GM23338 (cell line): ENCODE measurements at regions not wholly inside any gene's neighbourhood (a gene's known extent, or its start where the extent isn't known, plus 50 kb on each side); places are given as distances from the start of the nearest gene placed in this dataset.
"Not testable (repeated sequence)": the region's sequence is repeated elsewhere in the genome, so short reads cannot be mapped to it uniquely, and the experiment has no call there.

ENCODE experiments used
- ATAC-seq: fragments of 200-7000 bp; cut with Tn5 transposase; 3 replicates; pipeline ENCODE4 v1.9.1; 2020
- DNase-seq: peaks from one replicate; pipeline ENCODE4 v3.0.0-alpha.2; 2015; ENCODE audit warnings: low spot score
- H2AFZ ChIP-seq: fragments of 200-600 bp; sonication (generic); 2 replicates; pipeline ENCODE4 v1.8.0; 2016; ENCODE audit warnings: antibody characterized with exemption, mild to moderate bottlenecking, moderate library complexity
- H3F3A ChIP-seq: fragments of 200-600 bp; sonication (generic); replicated peaks from 2 replicates; pipeline ENCODE4 v1.8.0; 2017; ENCODE audit warnings: antibody characterized with exemption, mixed run types, low read depth
- H3K27ac ChIP-seq: fragments of 200-600 bp; sonication (generic); 2 replicates; pipeline ENCODE4 v1.6.1; 2016; ENCODE audit warnings: low read depth
- H3K27me3 ChIP-seq: fragments of 200-600 bp; sonication (generic); 2 replicates; pipeline ENCODE4 v1.8.0; 2016; ENCODE audit warnings: mild to moderate bottlenecking, mixed run types, moderate library complexity; ENCODE audit not compliant: insufficient read depth
- H3K36me3 ChIP-seq: fragments of 200-600 bp; sonication (generic); 2 replicates; pipeline ENCODE4 v1.8.0; 2016; ENCODE audit warnings: mild to moderate bottlenecking; ENCODE audit not compliant: insufficient read depth
- H3K4me1 ChIP-seq: fragments of 200-600 bp; sonication (generic); 2 replicates; pipeline ENCODE4 v1.8.0; 2016; ENCODE audit warnings: mild to moderate bottlenecking, moderate library complexity; ENCODE audit not compliant: insufficient read depth
- H3K4me2 ChIP-seq: fragments of 200-600 bp; sonication (generic); 2 replicates; pipeline ENCODE4 v1.7.1; 2017; ENCODE audit warnings: mixed run types
- H3K4me3 ChIP-seq: fragments of 200-600 bp; sonication (generic); 2 replicates; pipeline ENCODE4 v1.6.1; 2016; ENCODE audit warnings: mixed run types
- H3K79me2 ChIP-seq: fragments of 200-600 bp; sonication (generic); replicated peaks from 2 replicates; pipeline ENCODE4 v1.8.0; 2017; ENCODE audit warnings: mild to moderate bottlenecking; ENCODE audit not compliant: insufficient read depth
- H3K9me2 ChIP-seq: fragments of 200-600 bp; sonication (generic); 2 replicates; pipeline ENCODE4 v1.8.0; 2017; ENCODE audit not compliant: insufficient read depth
- H4K20me1 ChIP-seq: fragments of 200-600 bp; sonication (generic); replicated peaks from 2 replicates; pipeline ENCODE4 v1.8.0; 2017; ENCODE audit warnings: mild to moderate bottlenecking; ENCODE audit not compliant: insufficient read depth
- H3K27ac Mint-ChIP-seq: 2 replicates; pipeline ENCODE4 v1.8.0; 2020; ENCODE audit warnings: inconsistent platforms, mild to moderate bottlenecking, moderate library complexity, mixed read lengths
- H3K27me3 Mint-ChIP-seq: 3 replicates; pipeline ENCODE4 v1.8.0; 2022; ENCODE audit warnings: low read depth, mild to moderate bottlenecking, moderate library complexity, mixed read lengths, inconsistent platforms; ENCODE audit not compliant: insufficient read depth, poor library complexity
- H3K36me3 Mint-ChIP-seq: 3 replicates; pipeline ENCODE4 v1.8.0; 2021; ENCODE audit warnings: low read depth, mild to moderate bottlenecking, inconsistent platforms, moderate library complexity, mixed read lengths
- H3K4me1 Mint-ChIP-seq: 3 replicates; pipeline ENCODE4 v1.8.0; 2020; ENCODE audit warnings: mild to moderate bottlenecking, inconsistent platforms, mixed read lengths
- H3K4me3 Mint-ChIP-seq: 3 replicates; pipeline ENCODE4 v1.8.0; 2021; ENCODE audit warnings: moderate library complexity, mild to moderate bottlenecking, inconsistent platforms, mixed read lengths
- H3K9me3 Mint-ChIP-seq: 3 replicates; pipeline ENCODE4 v1.8.0; 2020; ENCODE audit warnings: moderate library complexity, mild to moderate bottlenecking, inconsistent platforms, mixed read lengths

DNA sequence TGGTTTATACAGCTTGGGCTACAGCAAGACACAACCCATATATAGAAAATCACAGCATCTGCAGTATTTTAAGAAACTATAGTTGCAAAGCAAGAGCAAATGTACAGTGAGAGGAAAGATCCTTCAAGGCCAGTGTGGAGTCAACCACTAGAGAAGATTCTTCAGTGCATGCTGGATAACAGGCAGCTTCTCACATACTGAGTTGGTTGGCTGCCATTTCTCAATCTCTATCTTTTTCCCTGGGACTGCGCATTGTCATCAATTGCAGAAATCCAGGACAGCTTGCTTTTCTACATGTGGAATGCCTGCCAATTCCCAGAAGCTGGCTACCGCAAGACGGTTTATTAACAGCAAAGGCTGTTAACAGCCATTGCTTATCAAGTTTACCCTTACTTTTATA is 646.5 kb downstream of the CDY1 start:
- not testable (repeated sequence) for H3K36me3 ChIP-seq, H3F3A ChIP-seq, H3K4me3 ChIP-seq, H3K4me1 Mint-ChIP-seq, H3K27ac ChIP-seq, H3K4me1 ChIP-seq, ATAC-seq, H3K9me2 ChIP-seq, H3K36me3 Mint-ChIP-seq, H3K79me2 ChIP-seq, H3K4me3 Mint-ChIP-seq, H3K27me3 ChIP-seq, H3K4me2 ChIP-seq, H2AFZ ChIP-seq, H4K20me1 ChIP-seq, H3K9me3 Mint-ChIP-seq, H3K27me3 Mint-ChIP-seq, DNase-seq, H3K27ac Mint-ChIP-seq

DNA sequence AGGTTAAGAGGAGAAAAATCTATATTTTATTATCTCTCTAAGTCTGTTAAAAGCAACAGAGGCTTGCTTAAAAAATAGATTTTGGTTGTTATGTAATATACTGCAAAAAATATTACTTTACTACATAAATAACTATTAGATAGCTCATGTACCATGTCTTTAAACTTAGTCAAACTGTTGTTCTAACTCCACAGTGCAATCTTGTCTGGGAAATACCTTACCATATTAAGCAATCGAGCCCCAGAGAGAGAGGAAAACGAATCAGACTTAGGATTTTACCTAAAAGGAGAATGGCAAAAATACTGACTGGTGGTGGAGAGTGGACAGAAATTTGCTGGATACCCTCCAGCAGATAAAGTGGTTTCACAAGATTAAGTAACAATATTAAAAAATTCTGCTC is 647.0 kb downstream of the CDY1 start:
- H3K4me2 ChIP-seq, H3K4me1 Mint-ChIP-seq, H3K36me3 Mint-ChIP-seq, H3K4me3 Mint-ChIP-seq, DNase-seq, H3K4me1 ChIP-seq, H3F3A ChIP-seq, H3K9me3 Mint-ChIP-seq, H3K36me3 ChIP-seq, H3K27me3 Mint-ChIP-seq, H3K27me3 ChIP-seq, H3K9me2 ChIP-seq, H4K20me1 ChIP-seq, H3K27ac ChIP-seq, H3K4me3 ChIP-seq, H3K79me2 ChIP-seq, ATAC-seq, H3K27ac Mint-ChIP-seq, H2AFZ ChIP-seq: not testable (repeated sequence)

DNA sequence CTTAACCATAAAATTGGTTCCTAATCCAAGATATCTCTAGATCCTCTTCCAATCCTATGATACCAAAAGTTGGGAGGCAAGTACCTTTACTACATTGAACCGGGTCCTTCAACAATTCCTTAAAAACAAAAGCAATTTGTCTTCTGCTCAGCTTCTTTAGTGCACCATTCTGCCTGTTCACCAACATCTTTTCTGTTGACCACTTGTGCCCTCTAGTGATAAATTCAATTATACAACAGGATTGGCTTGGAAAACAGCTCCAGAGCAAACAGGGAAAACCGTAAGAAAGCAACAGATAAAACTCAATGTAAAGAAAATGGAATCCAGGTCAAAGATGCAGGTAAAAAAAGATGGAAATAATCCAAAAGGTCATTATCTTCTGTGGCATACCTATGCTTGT is 651.2 kb downstream of the CDY1 start:
- not testable (repeated sequence) for ATAC-seq, H3K36me3 Mint-ChIP-seq, H2AFZ ChIP-seq, H3K36me3 ChIP-seq, H3K4me1 ChIP-seq, H3K27me3 ChIP-seq, H3K27me3 Mint-ChIP-seq, H3K9me3 Mint-ChIP-seq, H3K4me3 Mint-ChIP-seq, H3K27ac ChIP-seq, H3K4me2 ChIP-seq, H3K27ac Mint-ChIP-seq, H3K4me1 Mint-ChIP-seq, DNase-seq, H4K20me1 ChIP-seq, H3F3A ChIP-seq, H3K9me2 ChIP-seq, H3K4me3 ChIP-seq, H3K79me2 ChIP-seq

DNA sequence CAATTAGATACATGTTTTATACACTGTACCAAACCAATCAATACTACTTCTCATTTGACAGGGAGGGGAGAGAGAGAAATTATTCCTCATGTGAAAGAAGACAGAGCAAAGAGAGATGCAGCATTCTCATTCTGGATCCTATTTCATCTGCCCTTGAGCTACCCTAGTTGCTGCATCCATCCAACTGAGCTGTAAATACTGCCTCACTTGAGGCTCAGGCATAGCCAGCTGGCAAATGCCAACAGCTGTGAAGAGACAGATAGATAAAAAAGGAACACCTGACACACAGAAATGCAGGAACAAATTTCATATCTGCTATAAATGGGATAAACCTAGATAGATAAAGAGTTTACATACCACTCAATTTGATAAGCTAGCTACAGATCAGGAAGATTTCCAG is 684.1 kb downstream of the CDY1 start:
- ATAC-seq, H3K4me3 ChIP-seq, H3K9me2 ChIP-seq, H3K27ac Mint-ChIP-seq, H3K36me3 Mint-ChIP-seq, H3K79me2 ChIP-seq, H3K27me3 Mint-ChIP-seq, H3K27me3 ChIP-seq, H3F3A ChIP-seq, H3K4me1 ChIP-seq, H3K36me3 ChIP-seq, H3K4me3 Mint-ChIP-seq, H2AFZ ChIP-seq, H3K27ac ChIP-seq, H3K4me1 Mint-ChIP-seq, H3K4me2 ChIP-seq, DNase-seq, H3K9me3 Mint-ChIP-seq, H4K20me1 ChIP-seq: not testable (repeated sequence)

DNA sequence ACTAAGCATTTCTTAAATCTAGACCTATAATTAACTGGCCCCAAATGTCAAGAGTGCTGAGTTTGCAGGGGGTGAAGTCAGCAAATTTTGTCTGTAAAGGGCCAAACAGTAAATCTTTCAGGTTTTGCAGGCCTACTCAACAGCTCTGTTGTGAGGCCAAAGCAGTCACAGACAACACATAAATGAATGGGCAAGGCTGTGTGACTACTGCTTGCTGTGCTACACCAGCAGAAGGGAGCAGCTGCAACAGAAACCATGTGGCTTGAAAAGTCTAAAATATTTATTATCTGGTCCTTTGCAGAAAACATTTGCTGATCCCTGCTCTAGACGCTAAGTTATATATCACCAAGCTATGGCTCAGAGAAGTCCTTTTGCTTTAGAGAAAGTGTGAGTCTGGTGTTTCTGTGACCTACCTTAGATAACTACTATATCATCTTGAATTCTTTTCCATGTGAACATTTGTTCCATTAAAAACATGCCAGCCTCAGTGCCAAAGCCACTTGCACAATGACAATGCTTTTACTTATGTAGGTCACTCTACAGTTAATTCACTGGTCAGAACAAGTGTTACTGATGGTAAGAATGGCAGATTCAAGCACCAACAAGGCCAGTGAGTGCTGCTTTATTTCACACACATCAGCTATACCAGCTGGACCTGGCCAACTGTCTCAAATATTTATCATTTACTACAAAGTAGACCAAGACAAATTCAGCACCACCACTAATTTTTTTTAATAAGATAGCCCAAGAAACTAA is 684.9 kb downstream of the CDY1 start:
- H3K36me3 Mint-ChIP-seq, H3K27ac Mint-ChIP-seq, H3K4me3 Mint-ChIP-seq, DNase-seq, H3K27me3 Mint-ChIP-seq, H3K79me2 ChIP-seq, H3K27me3 ChIP-seq, H4K20me1 ChIP-seq, ATAC-seq, H3K4me1 Mint-ChIP-seq, H3F3A ChIP-seq, H3K4me3 ChIP-seq, H3K36me3 ChIP-seq, H3K9me3 Mint-ChIP-seq, H2AFZ ChIP-seq, H3K9me2 ChIP-seq, H3K4me1 ChIP-seq, H3K4me2 ChIP-seq, H3K27ac ChIP-seq: not testable (repeated sequence)

DNA sequence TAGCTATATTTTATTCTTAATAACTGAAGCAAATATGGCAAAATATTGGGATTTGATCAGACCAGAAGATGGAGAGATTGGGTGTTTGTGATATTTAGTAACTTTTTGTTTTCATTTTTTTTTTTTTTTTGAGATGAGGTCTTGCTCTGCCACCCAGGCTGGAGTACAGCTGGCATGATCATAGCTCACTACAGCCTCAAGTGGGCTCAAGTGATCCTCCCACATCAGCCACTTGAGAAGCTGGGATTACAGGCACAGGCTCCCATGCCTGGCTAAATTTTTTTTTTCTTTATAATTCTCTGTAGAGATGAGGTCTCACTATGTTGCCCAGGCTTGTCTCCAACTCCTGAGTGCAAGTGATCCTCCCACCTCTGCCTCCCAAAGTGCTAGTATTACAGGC is 686.4 kb downstream of the CDY1 start:
- not testable (repeated sequence) for ATAC-seq, H3K36me3 Mint-ChIP-seq, H3K79me2 ChIP-seq, DNase-seq, H3K4me3 Mint-ChIP-seq, H3K9me2 ChIP-seq, H3F3A ChIP-seq, H3K4me3 ChIP-seq, H3K27ac Mint-ChIP-seq, H3K36me3 ChIP-seq, H3K27me3 Mint-ChIP-seq, H3K4me1 Mint-ChIP-seq, H3K27me3 ChIP-seq, H3K27ac ChIP-seq, H2AFZ ChIP-seq, H4K20me1 ChIP-seq, H3K4me1 ChIP-seq, H3K4me2 ChIP-seq
- peaks cover 11% of the 10 kb centered on the region; the same call in 2 of the 3 replicates for H3K9me3 Mint-ChIP-seq
